HEK293 (cell line): ENCODE measurements at regions not wholly inside any gene's neighbourhood (a gene's known extent, or its start where the extent isn't known, plus 50 kb on each side); places are given as distances from the start of the nearest gene placed in this dataset.

ENCODE experiments used
- CTCF ChIA-PET: fragments of 350-600 bp; formaldehyde crosslinking; extraction: SDS; loops from one replicate; lab custom pipeline; 2021; ENCODE audit warnings: antibody characterized with exemption; lab: Yijun Ruan, JAX
- POLR2A ChIA-PET: fragments of 300-600 bp; formaldehyde crosslinking; extraction: SDS; loops from one replicate; lab custom pipeline; 2020; ENCODE audit warnings: antibody characterized with exemption, inconsistent platforms; lab: Yijun Ruan, JAX
- H3K27ac ChIP-seq: fragments of 200-500 bp; sonication (Bioruptor generic); 2 replicates; pipeline ENCODE4 v1.5.1; 2014; ENCODE audit warnings: low read depth, low read length, control low read depth, inconsistent platforms; ENCODE audit errors: extremely low read depth
- H3K36me3 ChIP-seq, 2 experiments: fragments of 200-500 bp in 1 of 2; sonication (Bioruptor generic) in 1 of 2; 1 replicate in 1 of 2; 2 replicates in 1 of 2; pipeline ENCODE4 v1.5.1; 2014 to 2017; ENCODE audit warnings: inconsistent platforms in 2 of 2, low read length in 2 of 2; ENCODE audit not compliant: control insufficient read depth in 2 of 2, insufficient read depth in 1 of 2
- H3K4me1 ChIP-seq: fragments of 200-500 bp; sonication (Bioruptor generic); 2 replicates; pipeline ENCODE4 v1.5.1; 2014; ENCODE audit warnings: mild to moderate bottlenecking, low read length, inconsistent platforms; ENCODE audit not compliant: control insufficient read depth, insufficient read depth
- H3K4me3 ChIP-seq: 2 replicates; pipeline ENCODE4 v1.5.1; 2011; ENCODE audit warnings: low read depth, mild to moderate bottlenecking, control low read depth, low read length, moderate library complexity
- H3K9me3 ChIP-seq: fragments of 200-500 bp; sonication (Bioruptor generic); 2 replicates; pipeline ENCODE4 v1.5.1; 2014; ENCODE audit warnings: low read depth, low read length, inconsistent platforms; ENCODE audit not compliant: control insufficient read depth, insufficient read depth
- BCL11B ChIP-seq: fragments of 450-650 bp; formaldehyde crosslinking; IDR thresholded peaks from 2 replicates; pipeline ENCODE4 v1.5.1; 2016; ENCODE audit warnings: low read depth, missing biosample characterization, missing genetic modification characterization
- KLF1 ChIP-seq: fragments of 450-650 bp; formaldehyde crosslinking; IDR thresholded peaks from 2 replicates; pipeline ENCODE4 v1.5.1; 2016; ENCODE audit warnings: missing biosample characterization, missing genetic modification characterization
- KLF10 ChIP-seq: fragments of 450-650 bp; IDR thresholded peaks from 2 replicates; pipeline ENCODE4 v1.5.1; 2018; ENCODE audit warnings: missing biosample characterization, mild to moderate bottlenecking, missing genetic modification characterization
- KLF16 ChIP-seq: fragments of 450-650 bp; formaldehyde crosslinking; IDR thresholded peaks from 2 replicates; pipeline ENCODE4 v1.5.1; 2017; ENCODE audit warnings: missing biosample characterization, missing genetic modification characterization
- MZF1 ChIP-seq: fragments of 450-650 bp; formaldehyde crosslinking; IDR thresholded peaks from 2 replicates; pipeline ENCODE4 v1.5.1; 2017; ENCODE audit warnings: missing biosample characterization, missing genetic modification characterization, borderline replicate concordance
- PRDM10 ChIP-seq: fragments of 450-650 bp; formaldehyde crosslinking; IDR thresholded peaks from 2 replicates; pipeline ENCODE4 v1.5.1; 2016; ENCODE audit warnings: missing biosample characterization, missing genetic modification characterization
- SCRT2 ChIP-seq: fragments of 450-650 bp; formaldehyde crosslinking; IDR thresholded peaks from 2 replicates; pipeline ENCODE4 v1.5.1; 2016; ENCODE audit warnings: missing biosample characterization, missing genetic modification characterization
- SETDB1 ChIP-seq: IDR thresholded peaks from one replicate; pipeline ENCODE4 v1.6.1; 2017; ENCODE audit warnings: mild to moderate bottlenecking, low read length, moderate library complexity, mixed read lengths; ENCODE audit not compliant: insufficient read length
- SP2 ChIP-seq: fragments of 450-650 bp; formaldehyde crosslinking; IDR thresholded peaks from 2 replicates; pipeline ENCODE4 v1.5.1; 2016; ENCODE audit warnings: missing biosample characterization, missing genetic modification characterization
- TCF7L2 ChIP-seq: IDR thresholded peaks from 2 replicates; pipeline ENCODE4 v1.6.1; 2011; ENCODE audit warnings: low read depth, mild to moderate bottlenecking, inconsistent platforms, low read length, moderate library complexity, borderline replicate concordance
- TRIM28 ChIP-seq: IDR thresholded peaks from 2 replicates; pipeline ENCODE4 v1.6.1; 2011; ENCODE audit warnings: low read length, control low read depth, borderline replicate concordance
- ZNF132 ChIP-seq: fragments of 450-650 bp; formaldehyde crosslinking; IDR thresholded peaks from 2 replicates; pipeline ENCODE4 v1.5.1; 2017; ENCODE audit warnings: missing biosample characterization, missing genetic modification characterization, borderline replicate concordance
- ZNF155 ChIP-seq: fragments of 450-650 bp; formaldehyde crosslinking; IDR thresholded peaks from 2 replicates; pipeline ENCODE4 v1.5.1; 2016; ENCODE audit warnings: missing biosample characterization, missing genetic modification characterization
- ZNF16 ChIP-seq: fragments of 450-650 bp; formaldehyde crosslinking; IDR thresholded peaks from 2 replicates; pipeline ENCODE4 v1.5.1; 2016; ENCODE audit warnings: low read depth, missing biosample characterization, missing genetic modification characterization
- ZNF174 ChIP-seq: fragments of 450-650 bp; formaldehyde crosslinking; IDR thresholded peaks from 2 replicates; pipeline ENCODE4 v1.5.0; 2017; ENCODE audit warnings: missing biosample characterization, mild to moderate bottlenecking, missing genetic modification characterization
- ZNF18 ChIP-seq: fragments of 450-650 bp; formaldehyde crosslinking; IDR thresholded peaks from 2 replicates; pipeline ENCODE4 v1.5.1; 2016; ENCODE audit warnings: missing biosample characterization, missing genetic modification characterization
- ZNF211 ChIP-seq: fragments of 450-650 bp; formaldehyde crosslinking; IDR thresholded peaks from 2 replicates; pipeline ENCODE4 v1.5.1; 2016; ENCODE audit warnings: low read depth, missing biosample characterization, missing genetic modification characterization
- ZNF391 ChIP-seq: fragments of 450-650 bp; formaldehyde crosslinking; IDR thresholded peaks from 2 replicates; pipeline ENCODE4 v1.5.1; 2016; ENCODE audit warnings: low read depth, missing biosample characterization, missing genetic modification characterization, borderline replicate concordance
- ZNF560 ChIP-seq: fragments of 450-650 bp; formaldehyde crosslinking; IDR thresholded peaks from 2 replicates; pipeline ENCODE4 v1.5.1; 2017; ENCODE audit warnings: missing biosample characterization, missing genetic modification characterization, borderline replicate concordance
- ZNF624 ChIP-seq: fragments of 450-650 bp; formaldehyde crosslinking; IDR thresholded peaks from 2 replicates; pipeline ENCODE4 v1.5.1; 2017; ENCODE audit warnings: missing biosample characterization, missing genetic modification characterization
- ZNF677 ChIP-seq: fragments of 450-650 bp; IDR thresholded peaks from 2 replicates; pipeline ENCODE4 v1.5.0; 2018; ENCODE audit warnings: missing biosample characterization, mild to moderate bottlenecking, missing genetic modification characterization, moderate library complexity
- ZNF707 ChIP-seq: fragments of 450-650 bp; formaldehyde crosslinking; IDR thresholded peaks from 2 replicates; pipeline ENCODE4 v1.5.1; 2016; ENCODE audit warnings: missing biosample characterization, missing genetic modification characterization
- ZNF76 ChIP-seq: fragments of 450-650 bp; formaldehyde crosslinking; IDR thresholded peaks from 2 replicates; pipeline ENCODE4; 2016; ENCODE audit warnings: low read depth, missing biosample characterization, missing genetic modification characterization, borderline replicate concordance
- ZNF843 ChIP-seq: fragments of 450-650 bp; formaldehyde crosslinking; IDR thresholded peaks from 2 replicates; pipeline ENCODE4 v1.5.1; 2016; ENCODE audit warnings: missing biosample characterization, missing genetic modification characterization
- ZSCAN16 ChIP-seq: fragments of 450-650 bp; formaldehyde crosslinking; IDR thresholded peaks from 2 replicates; pipeline ENCODE4 v1.5.1; 2016; ENCODE audit warnings: missing biosample characterization, missing genetic modification characterization
- TF ChIP-seq, protein P1 (sequence below): fragments of 450-650 bp; formaldehyde crosslinking; IDR thresholded peaks from 2 replicates; pipeline ENCODE4 v1.5.1; 2016; ENCODE audit warnings: missing biosample characterization, missing genetic modification characterization

- TF ChIP-seq PRDM10 (tag by site-specific recombination) (no peak), SCRT2 (tag by site-specific recombination) (no peak), ZNF707 (tag by site-specific recombination) (no peak), ZNF76 (no peak), KLF16 (tag by site-specific recombination) (no peak), MZF1 (no peak), ZNF677 (tag by site-specific recombination) (no peak), ZNF132 (tag by site-specific recombination) (no peak), KLF1 (tag by site-specific recombination) (no peak), ZNF560 (tag by site-specific recombination) (no peak), ZNF155 (tag by site-specific recombination) (no peak), ZNF16 (tag by site-specific recombination) (no peak)
Measured at GRCh38 chr3:53411371-53411770, 64.0 kb upstream of the DCP1A start (continued).

DNA sequence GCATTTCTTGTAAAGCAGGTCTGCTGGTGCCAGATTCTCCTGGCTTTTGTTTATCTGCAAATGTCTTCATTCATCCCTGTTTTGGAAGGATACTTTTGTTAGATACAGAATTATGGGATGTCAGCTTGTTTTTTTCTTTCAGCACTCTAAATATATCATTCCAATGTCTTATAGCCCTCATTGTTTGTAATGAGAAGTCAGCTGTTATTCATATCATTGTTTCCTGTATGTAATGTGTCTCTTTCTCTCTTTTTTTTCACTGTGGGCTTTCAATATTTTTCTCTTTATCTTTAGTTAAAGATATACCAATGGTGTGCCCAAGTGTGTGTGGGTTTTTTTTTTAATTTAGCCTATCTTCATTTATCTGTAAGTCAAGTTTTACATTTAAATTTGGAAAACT is 65.6 kb upstream of the DCP1A start:
- H3K27ac ChIP-seq, result no peak overlapping the region
- H3K9me3 ChIP-seq, result no peaks in the 10 kb centered on the region
- no peaks in the 10 kb centered on the region for H3K36me3 ChIP-seq
- ChIA-PET CTCF (no interaction called here), POLR2A (no interaction called here)
- TF ChIP-seq TRIM28, result peak; percentile 84; the same call in 1 of the 2 replicates
- peak; percentile 91 for TF ChIP-seq SETDB1
- no peak for TF ChIP-seq ZNF155 (tag by site-specific recombination)
- H3K4me3 ChIP-seq, result no peak overlapping the region
- no peaks in the 10 kb centered on the region for H3K4me1 ChIP-seq

DNA sequence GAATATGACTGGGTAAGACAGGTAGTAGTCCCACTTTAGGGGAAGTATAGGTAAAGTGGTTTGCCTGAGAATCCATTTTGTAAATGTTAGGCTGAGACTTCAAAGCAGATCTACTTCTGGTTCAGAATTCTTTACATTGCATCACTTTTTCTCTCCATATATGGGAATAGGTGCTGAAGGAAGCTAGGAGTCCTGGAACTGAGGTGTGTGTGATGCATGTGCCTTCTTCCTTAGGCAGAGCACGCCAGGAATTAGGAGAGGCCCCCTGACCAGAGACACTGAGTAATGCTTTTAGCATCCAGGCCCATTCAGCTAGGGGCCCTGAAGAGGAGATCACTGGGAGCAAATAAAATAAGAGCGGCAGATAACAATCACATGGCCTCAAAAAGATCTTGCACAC is 69.2 kb upstream of the DCP1A start:
- Histone ChIP-seq H3K27ac (no peak overlapping the region), H3K4me1 (no peaks in the 10 kb centered on the region), H3K36me3 (no peaks in the 10 kb centered on the region), H3K4me3 (no peak overlapping the region), H3K9me3 (no peaks in the 10 kb centered on the region)
- ChIA-PET POLR2A (no interaction called here), CTCF (no interaction called here)
- TF ChIP-seq ZSCAN16 (tag by site-specific recombination), result no peak

DNA sequence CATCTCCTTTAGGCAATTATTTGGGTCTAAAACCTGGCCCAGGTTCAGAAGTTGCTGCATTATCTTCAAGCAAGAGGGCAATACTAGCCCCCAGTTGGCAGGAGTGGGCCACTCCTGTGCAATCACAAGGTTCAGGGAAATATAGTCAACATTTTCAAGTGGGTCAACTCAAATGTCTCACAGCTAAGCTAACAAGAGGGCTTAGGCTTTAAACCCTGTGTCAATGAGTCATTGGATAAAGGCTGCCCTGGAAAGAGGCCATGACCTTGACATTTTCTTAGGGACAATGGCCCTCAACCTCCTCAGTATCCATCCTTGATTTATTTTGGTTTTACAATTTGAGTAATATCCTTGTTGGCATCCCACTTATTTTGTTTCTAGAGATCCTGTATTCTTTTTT is 73.5 kb upstream of the DCP1A start:
- Histone ChIP-seq H3K4me3 (no peak overlapping the region), H3K27ac (no peak overlapping the region), H3K9me3 (no peaks in the 10 kb centered on the region), H3K4me1 (no peaks in the 10 kb centered on the region), H3K36me3 (no peaks in the 10 kb centered on the region)
- CTCF ChIA-PET, result no interaction called here
- POLR2A ChIA-PET, result no interaction called here
- TF ChIP-seq ZNF391 (tag by site-specific recombination), result no peak
- TF ChIP-seq ZNF624 (tag by site-specific recombination), result no peak
- TF ChIP-seq TCF7L2, result no peak
- no peak for TF ChIP-seq SP2 (tag by site-specific recombination)
- TF ChIP-seq ZNF843, result no peak
- TF ChIP-seq ZNF211 (tag by site-specific recombination), result no peak
- no peak for TF ChIP-seq ZNF18 (tag by site-specific recombination)
- TF ChIP-seq KLF10 (tag by site-specific recombination), result no peak
- no peak for TF ChIP-seq ZNF174 (tag by site-specific recombination)
- TF ChIP-seq ZSCAN16 (tag by site-specific recombination), result no peak
- no peak for TF ChIP-seq BCL11B (tag by site-specific recombination)
- TF ChIP-seq, protein P1, sequence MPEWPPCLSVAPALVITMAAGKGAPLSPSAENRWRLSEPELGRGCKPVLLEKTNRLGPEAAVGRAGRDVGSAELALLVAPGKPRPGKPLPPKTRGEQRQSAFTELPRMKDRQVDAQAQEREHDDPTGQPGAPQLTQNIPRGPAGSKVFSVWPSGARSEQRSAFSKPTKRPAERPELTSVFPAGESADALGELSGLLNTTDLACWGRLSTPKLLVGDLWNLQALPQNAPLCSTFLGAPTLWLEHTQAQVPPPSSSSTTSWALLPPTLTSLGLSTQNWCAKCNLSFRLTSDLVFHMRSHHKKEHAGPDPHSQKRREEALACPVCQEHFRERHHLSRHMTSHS (tag by site-specific recombination), result no peak
